PFSK-1 (cell line): ENCODE measurements at regions not wholly inside any gene's neighbourhood (a gene's known extent, or its start where the extent isn't known, plus 50 kb on each side); places are given as distances from the start of the nearest gene placed in this dataset.

Experiments used
- REST ChIP-seq, 2 experiments: IDR thresholded peaks; 2 replicates each; pipeline versions ENCODE4 v1.6.1 to v1.8.0; 2011 to 2012; ENCODE audit warnings: low read depth in 2 of 2, low read length in 2 of 2, control low read depth in 1 of 2, inconsistent platforms in 1 of 2, mild to moderate bottlenecking in 1 of 2, moderate library complexity in 1 of 2; ENCODE audit not compliant: insufficient read depth in 1 of 2
- TAF1 ChIP-seq: IDR thresholded peaks from 2 replicates; pipeline ENCODE4 v1.6.1; 2012; ENCODE audit warnings: low read length, control low read depth, borderline replicate concordance; ENCODE audit not compliant: insufficient read depth

DNA sequence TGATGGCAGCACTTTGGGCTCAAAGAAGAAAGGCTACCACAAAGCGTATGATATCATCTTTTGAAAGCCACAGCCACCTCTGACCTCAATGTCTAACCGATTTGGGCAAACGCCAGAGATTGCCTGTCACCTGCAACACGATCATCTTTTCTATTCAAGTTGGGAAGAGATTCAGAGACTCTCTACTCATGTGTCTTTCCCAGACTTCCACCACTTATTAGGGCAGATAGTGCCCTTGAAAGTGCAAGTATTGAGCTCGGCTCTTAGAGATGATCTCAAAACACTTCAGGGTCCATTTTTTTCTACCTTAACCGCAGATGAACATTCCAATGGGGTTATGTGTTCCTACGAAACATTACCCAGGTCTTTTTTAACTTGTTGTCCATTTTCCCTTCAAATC, 213.7 kb downstream of the DRD1 start:
- TF ChIP-seq TAF1 (no peak), REST (IDR thresholded peaks at IDR 0.05; ENCODE audit: insufficient read depth in 1 of 2, low read depth in 2 of 2, low read length in 2 of 2) (no peak)
